HG03159 (cell line): ENCODE measurements at regions not wholly inside any gene's neighbourhood (a gene's known extent, or its start where the extent isn't known, plus 50 kb on each side); places are given as distances from the start of the nearest gene placed in this dataset.

Experiments used
- ATAC-seq: cut with Tn5 transposase; IDR thresholded peaks from one replicate; pipeline ENCODE4 v1.9.1; 2021; ENCODE audit warnings: mild to moderate bottlenecking, moderate library complexity; ENCODE audit not compliant: unreplicated experiment

DNA sequence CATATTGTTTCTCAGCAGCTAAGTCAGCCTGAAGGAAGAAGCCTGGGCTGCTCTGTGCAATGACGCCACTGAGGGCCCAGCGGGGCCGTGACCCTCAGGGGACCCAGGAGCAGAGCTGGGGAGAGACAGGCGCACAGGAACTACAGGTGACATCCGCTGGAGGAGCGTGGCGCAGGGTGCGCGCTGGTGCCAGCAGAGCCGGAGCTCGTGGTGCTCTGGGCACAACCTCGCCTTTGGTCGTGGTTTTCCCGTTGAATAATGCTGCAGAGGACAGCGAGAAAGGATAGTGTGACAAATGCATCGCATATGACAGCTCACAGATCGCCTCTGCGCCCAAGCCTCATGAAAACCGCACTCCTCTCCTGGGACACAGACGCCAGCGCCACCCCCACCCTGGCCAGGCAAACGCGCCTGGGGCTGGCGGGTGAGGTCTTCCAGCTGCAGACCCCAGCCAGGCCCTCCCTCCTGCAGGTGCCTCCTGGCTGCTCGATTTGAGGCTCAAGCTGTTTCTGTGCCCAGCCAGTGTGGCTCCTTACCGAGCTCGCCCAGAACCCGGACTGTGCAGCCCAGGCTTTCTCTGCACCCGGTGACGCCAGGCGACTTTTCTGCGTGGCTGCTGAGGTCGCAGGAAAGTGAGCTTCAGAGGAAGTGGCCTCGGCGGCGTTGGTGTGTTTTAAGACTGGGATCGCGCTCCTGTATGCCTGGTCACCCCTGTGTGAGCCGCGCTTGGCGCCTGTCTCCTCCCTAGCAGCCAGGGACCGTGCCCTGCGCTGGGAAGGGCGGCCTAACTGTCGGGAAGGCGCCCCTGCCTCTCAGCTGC lies 583.1 kb upstream of the HS6ST1 start:
- ATAC-seq: no peak

DNA sequence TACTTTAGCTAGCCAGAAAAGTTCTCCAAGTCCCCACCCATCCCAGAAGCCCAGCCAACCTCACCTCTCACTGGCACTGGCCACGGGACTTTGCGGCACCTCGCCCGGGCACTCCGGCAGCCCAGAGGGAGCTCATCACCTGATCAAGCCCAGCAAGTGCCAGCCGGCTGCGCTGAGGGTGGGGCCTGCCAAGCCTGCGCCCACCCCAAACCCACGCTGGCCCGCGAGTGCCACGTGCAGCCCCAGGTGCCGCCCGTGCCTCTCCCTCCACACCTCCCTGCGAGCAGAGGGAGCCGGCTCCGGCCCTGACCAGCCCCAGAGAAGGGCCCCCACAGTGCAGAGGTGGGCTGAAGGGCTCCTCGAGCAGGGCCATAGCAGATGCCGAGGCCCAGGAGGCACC lies 585.0 kb upstream of the HS6ST1 start:
- ATAC-seq: no peak

GRCh38 chr2:128911276-128911675 lies 592.6 kb upstream of the HS6ST1 start:
- no peak for ATAC-seq

GRCh38 chr2:128914320-128914719 lies 595.7 kb upstream of the HS6ST1 start:
- ATAC-seq: no peak

DNA sequence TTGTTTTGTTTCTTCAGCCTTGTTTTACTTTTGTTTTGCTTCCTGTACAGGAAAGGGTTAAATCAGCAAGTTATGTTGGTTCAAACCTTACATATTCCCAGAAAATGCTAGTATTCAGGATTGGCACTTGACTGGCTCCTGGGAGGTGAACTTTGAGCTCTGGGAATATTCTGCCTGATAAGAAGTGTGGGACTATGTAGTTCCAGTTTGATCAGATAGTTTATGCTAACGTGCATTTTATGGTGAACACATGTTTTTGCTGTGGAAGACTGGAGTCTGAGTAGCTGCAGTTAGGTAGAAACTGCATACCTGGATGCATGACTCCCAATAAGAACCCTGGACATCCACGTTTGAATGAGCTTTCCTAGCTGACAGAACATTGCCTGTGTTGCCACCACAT lies 603.1 kb upstream of the HS6ST1 start:
- ATAC-seq: no peak

DNA sequence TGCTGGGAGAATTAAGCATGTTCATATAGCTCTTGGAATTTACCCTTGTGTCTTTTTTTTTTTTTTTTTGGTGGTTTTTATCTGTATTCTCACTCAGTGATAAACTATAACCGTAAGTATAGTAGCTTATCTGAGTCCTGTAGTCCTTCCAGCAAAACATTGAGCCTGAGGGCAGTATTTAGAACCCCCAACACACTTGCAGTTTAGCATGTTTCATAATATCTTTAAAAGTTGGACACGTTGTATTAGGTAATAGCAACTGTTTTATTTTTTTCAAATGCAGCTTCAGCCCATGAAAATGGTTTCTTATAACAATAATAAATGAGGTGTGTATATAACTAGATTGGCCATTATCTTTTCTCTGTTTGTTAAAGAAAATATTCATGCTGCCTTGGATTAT lies 603.5 kb upstream of the HS6ST1 start:
- no peak for ATAC-seq

DNA sequence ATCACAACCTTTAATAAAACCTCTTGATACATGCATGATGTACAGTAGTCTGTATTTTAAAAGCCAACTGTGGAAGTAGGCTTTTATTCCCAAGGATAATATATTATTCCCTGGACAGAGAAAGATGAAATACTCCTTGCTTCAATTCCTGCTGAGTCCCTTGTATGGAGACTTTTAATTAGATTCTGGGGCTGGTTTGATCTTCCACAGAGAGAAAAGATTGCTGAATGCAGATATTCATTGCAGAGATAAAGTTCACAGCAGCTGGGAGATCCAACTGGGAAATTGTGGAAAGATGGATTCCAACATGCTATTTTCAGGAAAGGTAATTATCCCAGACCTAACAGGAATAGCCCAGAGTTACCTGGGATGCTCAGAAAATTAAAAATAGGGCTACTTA lies 607.0 kb upstream of the HS6ST1 start:
- ATAC-seq: no peak

DNA sequence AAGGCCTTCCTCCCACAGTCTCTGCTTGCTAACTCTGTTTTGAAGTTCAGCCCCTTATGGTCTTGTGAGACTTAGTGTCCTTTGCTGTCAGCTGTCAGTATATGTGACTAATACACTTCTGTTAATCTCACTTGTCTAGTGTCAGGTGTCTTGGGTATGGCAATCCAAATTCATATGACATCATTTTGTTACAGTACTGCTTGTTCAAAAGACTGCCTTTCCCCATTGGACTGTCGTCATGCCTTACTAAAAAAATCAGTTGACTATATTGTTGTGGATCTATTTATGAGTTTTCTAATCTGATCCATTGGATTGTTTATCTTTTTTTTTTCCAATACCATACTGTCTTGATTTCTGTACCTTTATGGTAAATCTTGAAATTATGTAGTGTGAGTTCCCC lies 611.4 kb upstream of the HS6ST1 start:
- no peak for ATAC-seq

GRCh38 chr2:128940378-128940777 lies 621.7 kb upstream of the HS6ST1 start:
- ATAC-seq: no peak

- no peak for ATAC-seq
Observed at GRCh38 chr2:128941751-128942150, 623.1 kb upstream of the HS6ST1 start.

DNA sequence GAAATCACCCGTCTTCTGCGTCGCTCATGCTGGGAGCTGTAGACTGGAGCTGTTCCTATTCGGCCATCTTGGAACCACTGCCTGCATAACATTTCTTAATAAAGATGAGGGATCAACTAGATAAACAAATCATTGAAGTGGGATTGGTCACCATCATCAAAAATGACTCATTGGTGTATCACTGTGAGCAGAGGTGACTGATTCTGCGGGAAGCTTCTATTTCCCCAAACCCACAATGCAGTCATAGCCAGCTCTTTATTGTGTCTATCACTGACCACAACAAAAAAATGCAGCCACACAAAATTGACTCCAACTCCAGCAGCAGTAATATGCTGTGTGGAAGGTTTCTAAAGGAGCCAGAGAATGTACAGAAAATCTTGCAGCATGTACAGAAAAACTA lies 630.7 kb upstream of the HS6ST1 start:
- ATAC-seq: no peak

DNA sequence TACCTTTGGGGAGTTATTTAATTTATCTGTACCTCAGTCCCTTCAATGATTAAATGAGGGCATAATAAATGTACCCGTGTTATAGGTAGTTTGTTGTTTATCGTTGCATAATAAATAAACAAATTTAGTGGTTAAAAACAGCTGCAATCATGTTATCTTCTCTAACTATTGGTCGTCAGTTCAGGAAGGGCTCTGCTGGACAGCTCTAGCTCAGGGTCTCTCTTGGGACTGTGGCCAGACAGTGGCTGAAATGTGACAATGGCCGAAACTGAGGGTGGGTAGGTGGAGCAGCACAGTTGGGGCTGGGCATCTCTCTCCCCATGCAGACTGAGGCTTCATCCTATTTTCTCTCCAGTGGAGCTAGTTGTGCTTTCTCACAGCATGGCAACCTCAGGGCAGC lies 632.1 kb upstream of the HS6ST1 start:
- ATAC-seq: no peak

DNA sequence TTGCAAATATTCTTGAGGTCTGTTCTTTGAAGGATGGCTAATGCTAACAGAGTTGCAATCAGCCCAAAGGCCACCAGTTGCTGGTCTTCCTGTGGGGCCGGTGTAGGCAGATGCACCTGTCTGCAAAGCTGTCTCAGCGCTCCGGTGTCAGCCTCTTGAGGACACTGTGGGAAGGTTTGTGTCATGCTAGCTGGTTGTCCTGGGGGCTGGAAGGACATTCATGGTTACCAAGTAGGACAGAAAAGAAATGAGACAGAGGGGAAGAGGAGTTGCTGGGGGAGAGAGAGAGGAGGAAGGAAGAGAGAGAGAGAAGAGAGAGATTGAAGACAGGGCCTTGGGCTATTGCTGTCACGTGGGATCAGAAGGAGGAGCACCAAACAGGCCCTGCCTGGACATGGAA lies 639.6 kb upstream of the HS6ST1 start:
- no peak for ATAC-seq

GRCh38 chr2:128967646-128968045 lies 649.0 kb upstream of the HS6ST1 start:
- ATAC-seq: no peak

GRCh38 chr2:128969374-128969773 lies 650.7 kb upstream of the HS6ST1 start:
- no peak for ATAC-seq

- no peak for ATAC-seq
Observed at GRCh38 chr2:128970332-128971116, 651.9 kb upstream of the HS6ST1 start.

- no peak for ATAC-seq
Observed at GRCh38 chr2:128973566-128973965, 654.9 kb upstream of the HS6ST1 start.

DNA sequence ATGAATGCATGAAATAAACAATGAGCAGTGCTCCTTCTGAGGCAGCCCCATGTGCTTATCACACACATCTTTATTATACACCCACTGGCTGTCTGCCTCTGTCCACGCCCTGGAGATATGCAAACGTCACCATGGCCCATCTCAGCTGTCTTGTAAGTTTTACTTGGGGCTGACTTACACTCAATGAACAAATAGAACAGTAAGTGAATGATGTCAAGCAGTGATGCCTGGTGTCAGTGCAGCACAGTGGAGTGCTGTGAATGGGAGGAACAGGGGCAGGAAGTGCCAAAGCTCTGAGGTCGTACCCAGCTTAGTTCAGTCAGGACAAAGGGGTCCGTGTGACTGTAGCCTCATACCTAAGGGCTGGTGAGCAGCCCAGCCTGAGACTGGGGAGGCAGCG lies 659.5 kb upstream of the HS6ST1 start:
- no peak for ATAC-seq

GRCh38 chr2:128979182-128979581 lies 660.5 kb upstream of the HS6ST1 start:
- ATAC-seq: no peak

DNA sequence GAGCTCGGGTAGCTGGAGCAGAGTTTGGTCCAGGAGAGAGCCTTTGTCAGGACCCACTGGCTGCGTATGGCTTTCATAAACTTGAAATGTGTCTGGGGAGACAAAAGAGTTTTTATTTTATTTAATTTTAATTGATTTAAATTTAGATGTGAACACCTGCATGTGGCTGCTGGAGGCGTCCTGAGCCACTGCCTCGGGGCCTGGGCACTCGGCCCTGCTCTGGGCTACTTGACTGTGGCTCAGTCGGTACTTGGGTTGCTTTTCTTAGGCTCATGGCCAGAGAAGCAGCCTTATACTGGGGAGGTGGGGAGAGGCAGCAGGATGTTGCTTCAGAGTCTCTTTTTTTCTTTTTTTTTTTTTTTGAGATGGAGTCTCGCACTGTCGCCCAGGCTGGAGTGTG lies 661.8 kb upstream of the HS6ST1 start:
- no peak for ATAC-seq

DNA sequence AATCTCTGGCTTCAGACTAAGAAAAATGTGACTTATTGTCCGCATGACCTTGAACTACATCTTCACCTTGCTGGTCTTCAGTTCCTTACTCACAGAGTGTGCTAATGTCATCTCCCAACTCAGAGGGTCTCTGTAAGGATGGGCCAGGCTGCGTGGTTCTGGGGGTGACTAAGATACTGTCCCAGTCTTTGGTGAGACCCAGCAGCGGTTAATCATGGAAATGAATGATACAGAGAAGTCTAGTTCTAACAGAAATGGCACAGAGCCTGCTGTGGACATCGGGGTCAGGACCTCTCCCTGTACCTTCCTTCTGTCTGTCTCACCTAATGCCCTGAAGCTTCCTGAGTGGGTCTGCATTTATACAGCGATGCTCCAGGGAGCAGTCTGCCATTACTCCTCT lies 662.7 kb upstream of the HS6ST1 start:
- no peak for ATAC-seq

DNA sequence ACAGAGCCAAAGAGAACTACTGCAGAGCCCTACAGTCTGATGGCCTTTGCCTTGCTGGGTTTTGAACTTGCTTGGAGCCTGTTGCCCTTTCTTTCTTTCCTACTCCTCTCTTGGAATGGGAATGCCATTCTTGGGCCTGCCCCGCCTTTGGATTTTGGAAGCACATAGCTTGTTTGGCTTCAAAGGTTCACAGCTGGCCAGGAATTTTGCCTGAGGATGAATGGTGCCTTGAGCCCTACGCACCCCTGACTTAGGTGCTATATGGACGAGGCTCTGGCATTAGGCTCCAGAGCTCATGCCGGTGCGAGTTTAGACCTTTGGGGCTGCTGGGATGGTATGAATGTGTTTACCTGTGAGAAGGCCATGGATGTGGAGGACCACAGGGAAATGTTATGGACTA lies 663.3 kb upstream of the HS6ST1 start:
- no peak for ATAC-seq
